ENCODE measurements at regions not wholly inside any gene's neighbourhood (a gene's known extent, or its start where the extent isn't known, plus 50 kb on each side); places are given as distances from the start of the nearest gene placed in this dataset.

DNA sequence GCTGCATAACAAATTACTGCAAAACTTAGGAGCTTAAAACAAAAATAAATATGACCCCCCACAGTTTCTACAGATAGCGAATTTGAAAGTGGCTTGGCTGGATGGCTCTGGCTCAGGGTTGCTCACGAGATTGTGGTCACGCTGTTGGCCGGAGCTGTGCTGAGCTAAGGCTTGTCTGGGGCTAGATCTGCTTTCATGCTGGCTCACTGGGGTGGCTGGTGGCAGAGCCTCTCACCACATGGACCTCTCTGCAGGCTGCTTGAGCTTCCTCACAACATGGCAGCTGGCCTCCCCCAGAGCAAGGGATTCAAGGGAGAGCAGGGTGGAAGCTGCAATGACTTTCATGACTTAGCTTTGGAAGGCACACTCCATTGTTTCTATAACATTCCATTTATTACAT, 354.1 kb downstream of the SHQ1 start:
- no peak overlapping the region for H3K27ac ChIP-seq (ENCODE audit: low read length)

DNA sequence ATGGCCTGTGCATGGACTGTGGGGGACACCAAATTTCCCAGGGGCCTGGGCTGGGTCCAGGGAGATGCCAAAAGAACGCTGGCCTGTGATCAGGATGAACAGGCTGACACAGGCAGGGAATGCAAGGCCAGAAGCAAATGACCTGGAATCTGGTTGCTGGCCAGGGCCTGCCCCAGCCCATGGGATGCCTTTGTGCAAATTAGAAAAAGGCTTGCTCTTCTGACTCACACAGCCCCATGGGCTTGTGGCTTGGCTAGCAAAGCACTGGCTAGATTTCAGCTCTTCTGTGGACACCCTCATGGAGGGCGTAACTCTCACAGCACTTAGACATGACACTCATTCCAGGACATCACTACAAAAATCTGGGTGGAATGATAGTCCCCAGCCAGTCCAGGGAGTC, 356.0 kb downstream of the SHQ1 start:
- Histone ChIP-seq H3K4me3 (ENCODE audit: low read length) (no peak overlapping the region), H3K4me1 (ENCODE audit: insufficient read depth, low read length) (peaks cover 16% of the 10 kb centered on the region), H3K27me3 (ENCODE audit: insufficient read depth, low read length) (no peaks in the 10 kb centered on the region), H3K27ac (ENCODE audit: low read length) (no peak overlapping the region), H3K36me3 (ENCODE audit: insufficient read depth, low read depth, low read length) (no peaks in the 10 kb centered on the region), H3K9ac (ENCODE audit: low read depth, low read length) (no peak overlapping the region), H3K9me3 (ENCODE audit: insufficient read depth, low read depth, low read length) (no peaks in the 10 kb centered on the region)

More for the DNA sequence above, 354.1 kb downstream of the SHQ1 start:
- H3K27me3 ChIP-seq (ENCODE audit: insufficient read depth, low read length): no peaks in the 10 kb centered on the region
- no peak overlapping the region for H3K9ac ChIP-seq (ENCODE audit: low read depth, low read length)
- no peak overlapping the region for H3K4me3 ChIP-seq (ENCODE audit: low read length)
- H3K36me3 ChIP-seq (ENCODE audit: insufficient read depth, low read depth, low read length): no peaks in the 10 kb centered on the region
- peaks cover 6% of the 10 kb centered on the region; the same call in 1 of the 2 replicates for H3K4me1 ChIP-seq (ENCODE audit: insufficient read depth, low read length)
- H3K9me3 ChIP-seq (ENCODE audit: insufficient read depth, low read depth, low read length): no peaks in the 10 kb centered on the region

DNA sequence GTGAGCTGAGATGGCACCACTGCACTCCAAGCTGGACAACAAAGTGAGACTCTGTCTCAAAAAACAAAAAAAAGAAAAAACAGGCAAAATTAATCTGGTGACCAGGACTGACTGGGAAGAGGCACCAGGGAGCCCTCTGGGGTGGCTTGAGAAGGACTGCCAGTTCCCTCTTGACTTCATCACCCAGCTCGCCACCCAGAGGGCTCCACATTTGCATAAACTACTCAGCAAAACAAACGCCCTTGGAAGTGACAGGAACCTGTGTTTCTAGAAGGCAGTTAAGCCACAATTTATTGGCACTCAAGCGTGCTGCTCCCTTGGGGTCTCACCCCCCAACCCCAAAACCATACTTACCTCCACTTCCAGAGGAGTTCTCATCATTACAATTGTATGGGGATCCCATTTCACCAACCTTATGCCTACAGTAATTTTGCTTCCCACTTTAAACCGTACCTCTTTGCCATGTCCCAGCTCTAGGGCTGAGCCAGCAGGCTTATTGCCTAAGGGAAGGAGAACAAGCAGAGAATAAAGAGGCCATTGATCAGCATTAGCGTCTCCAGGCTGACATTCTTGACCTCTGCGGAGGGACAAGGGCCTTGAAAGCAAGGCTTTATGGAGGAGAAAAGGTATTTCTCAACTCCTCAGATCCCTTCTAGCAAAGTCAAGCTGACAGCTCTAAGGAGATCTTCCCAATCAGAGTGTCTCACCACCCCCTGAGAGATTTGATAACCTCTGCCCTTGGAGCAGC, 357.4 kb downstream of the SHQ1 start:
- Histone ChIP-seq H3K27me3 (ENCODE audit: insufficient read depth, low read length) (no peaks in the 10 kb centered on the region), H3K27ac (ENCODE audit: low read length) (no peak overlapping the region), H3K4me3 (ENCODE audit: low read length) (no peak overlapping the region), H3K36me3 (ENCODE audit: insufficient read depth, low read depth, low read length) (no peaks in the 10 kb centered on the region), H3K9ac (ENCODE audit: low read depth, low read length) (no peak overlapping the region), H3K9me3 (ENCODE audit: insufficient read depth, low read depth, low read length) (no peaks in the 10 kb centered on the region), H3K4me1 (ENCODE audit: insufficient read depth, low read length) (peaks cover 16% of the 10 kb centered on the region)

DNA sequence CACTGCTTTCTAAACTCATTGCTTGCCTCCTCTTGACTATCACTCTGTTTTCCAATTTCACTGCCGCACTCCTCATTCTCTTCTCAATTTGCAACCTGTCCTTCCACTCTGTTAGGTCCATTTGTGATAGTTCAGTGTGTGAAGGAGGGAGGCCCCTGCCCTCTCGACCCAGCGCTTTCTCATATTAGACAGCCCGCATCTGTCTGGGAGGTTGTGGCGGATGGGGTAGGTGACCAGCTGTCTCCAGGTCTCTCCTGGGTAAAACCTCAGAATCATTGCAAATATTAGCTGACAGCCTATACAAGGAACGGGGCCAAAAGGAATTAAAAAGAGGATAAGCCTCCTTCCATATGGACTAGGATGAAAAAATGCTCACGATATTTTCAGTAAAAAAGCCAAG, 358.3 kb downstream of the SHQ1 start:
- H3K4me3 ChIP-seq (ENCODE audit: low read length): no peak overlapping the region
- no peak overlapping the region for H3K27ac ChIP-seq (ENCODE audit: low read length)
- H3K9ac ChIP-seq (ENCODE audit: low read depth, low read length): no peak overlapping the region
- H3K9me3 ChIP-seq (ENCODE audit: insufficient read depth, low read depth, low read length): no peaks in the 10 kb centered on the region
- H3K36me3 ChIP-seq (ENCODE audit: insufficient read depth, low read depth, low read length): no peaks in the 10 kb centered on the region
- no peaks in the 10 kb centered on the region for H3K27me3 ChIP-seq (ENCODE audit: insufficient read depth, low read length)
- peaks cover 16% of the 10 kb centered on the region for H3K4me1 ChIP-seq (ENCODE audit: insufficient read depth, low read length)

DNA sequence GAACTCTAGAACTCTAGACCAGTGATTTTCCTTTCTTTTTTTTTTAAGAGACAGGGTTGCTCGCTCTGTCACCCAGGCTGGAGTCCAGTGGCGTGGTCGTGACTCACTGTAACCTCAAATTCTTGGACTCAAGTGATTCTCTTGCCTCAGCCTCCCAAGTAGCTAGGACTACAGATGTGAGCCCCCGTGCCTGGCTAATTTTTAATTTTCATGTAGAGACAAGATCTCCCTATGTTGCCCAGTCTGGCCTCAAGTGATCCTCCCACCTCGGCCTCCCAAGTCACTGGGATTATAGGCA, 359.6 kb downstream of the SHQ1 start:
- no peak overlapping the region for H3K9ac ChIP-seq (ENCODE audit: low read depth, low read length)
- H3K36me3 ChIP-seq (ENCODE audit: insufficient read depth, low read depth, low read length): no peaks in the 10 kb centered on the region
- H3K4me1 ChIP-seq (ENCODE audit: insufficient read depth, low read length): peaks cover 16% of the 10 kb centered on the region
- no peaks in the 10 kb centered on the region for H3K27me3 ChIP-seq (ENCODE audit: insufficient read depth, low read length)
- H3K4me3 ChIP-seq (ENCODE audit: low read length): no peak overlapping the region
- H3K27ac ChIP-seq (ENCODE audit: low read length): no peak overlapping the region
- H3K9me3 ChIP-seq (ENCODE audit: insufficient read depth, low read depth, low read length): no peaks in the 10 kb centered on the region

DNA sequence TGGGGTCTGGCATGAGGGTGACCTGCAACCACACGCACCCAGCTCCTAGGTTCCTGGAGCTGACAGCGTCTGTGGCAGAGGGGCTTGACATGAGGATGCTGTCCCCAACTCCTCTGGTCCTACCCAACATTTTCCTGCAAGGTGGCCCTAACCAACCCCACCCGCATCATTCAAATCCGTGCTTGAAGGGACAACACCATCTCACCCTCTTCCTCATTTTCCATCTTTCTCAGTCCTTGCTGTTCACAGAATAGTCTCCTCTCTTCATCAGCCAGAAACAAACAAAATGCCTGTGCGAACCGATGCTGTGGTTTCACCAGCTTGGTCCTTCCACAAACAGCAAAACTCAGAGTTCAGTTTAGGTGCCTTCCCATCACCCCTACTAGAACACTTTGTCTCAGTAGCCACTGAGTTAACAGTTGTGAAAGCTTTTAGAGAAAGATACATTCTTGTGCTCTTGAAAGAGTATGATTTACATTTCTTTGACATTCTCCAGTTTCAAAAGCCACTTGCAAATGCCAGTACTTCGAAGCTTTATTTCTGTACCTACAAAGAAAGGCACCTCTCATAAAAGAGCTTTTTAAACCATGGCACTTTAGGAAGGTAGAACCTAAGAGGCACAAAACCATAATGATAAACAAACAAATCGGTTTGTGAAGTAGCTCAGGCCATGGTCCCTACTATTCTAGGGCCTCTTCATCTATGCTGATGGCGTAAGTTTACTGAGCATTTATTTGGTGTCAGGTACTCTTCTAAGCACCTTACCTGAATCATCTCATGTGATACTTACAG, 360.1 kb downstream of the SHQ1 start:
- H3K9me3 ChIP-seq (ENCODE audit: insufficient read depth, low read depth, low read length): no peaks in the 10 kb centered on the region
- peaks cover 17% of the 10 kb centered on the region for H3K4me1 ChIP-seq (ENCODE audit: insufficient read depth, low read length)
- H3K27ac ChIP-seq (ENCODE audit: low read length): no peak overlapping the region
- no peaks in the 10 kb centered on the region for H3K27me3 ChIP-seq (ENCODE audit: insufficient read depth, low read length)
- no peaks in the 10 kb centered on the region for H3K36me3 ChIP-seq (ENCODE audit: insufficient read depth, low read depth, low read length)
- H3K4me3 ChIP-seq (ENCODE audit: low read length): 0 out of 2 replicates have a peak overlapping the region, but pooled peaks have one; percentile 6
- H3K9ac ChIP-seq (ENCODE audit: low read depth, low read length): no peak overlapping the region

DNA sequence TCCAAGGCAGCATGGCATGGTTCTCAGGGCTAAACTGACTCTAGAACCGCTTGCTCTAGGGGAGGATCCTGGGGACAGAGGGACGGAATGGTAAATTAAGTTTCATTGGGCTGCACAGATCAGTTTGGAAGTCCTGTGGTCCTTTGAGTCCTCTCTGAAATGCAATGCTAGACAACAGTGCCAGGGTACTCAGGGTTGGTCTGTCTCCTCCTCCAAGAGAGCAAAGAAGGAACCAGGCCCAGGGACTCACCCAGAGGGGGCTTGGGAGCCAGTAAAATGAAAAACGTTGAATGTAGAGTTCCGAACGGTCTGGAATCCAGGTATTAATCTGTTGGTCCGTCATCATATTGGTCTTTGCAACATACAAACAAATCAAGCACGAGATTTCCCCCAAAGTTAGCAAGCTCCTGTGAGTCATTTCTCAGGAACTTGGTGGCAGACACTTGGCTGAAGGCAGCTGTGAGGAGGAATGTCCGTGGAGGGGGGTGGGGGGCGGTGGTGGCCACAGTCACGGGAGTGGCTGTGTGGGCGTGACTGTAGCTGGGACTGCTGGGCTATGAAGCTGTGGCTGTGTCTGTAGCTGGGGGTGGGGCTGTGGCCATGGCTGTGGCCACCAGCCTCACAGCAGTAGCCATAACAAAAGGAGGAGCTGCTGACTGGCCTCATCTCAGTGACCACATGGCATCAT, 361.0 kb downstream of the SHQ1 start:
- H3K27ac ChIP-seq (ENCODE audit: low read length): no peak overlapping the region

DNA sequence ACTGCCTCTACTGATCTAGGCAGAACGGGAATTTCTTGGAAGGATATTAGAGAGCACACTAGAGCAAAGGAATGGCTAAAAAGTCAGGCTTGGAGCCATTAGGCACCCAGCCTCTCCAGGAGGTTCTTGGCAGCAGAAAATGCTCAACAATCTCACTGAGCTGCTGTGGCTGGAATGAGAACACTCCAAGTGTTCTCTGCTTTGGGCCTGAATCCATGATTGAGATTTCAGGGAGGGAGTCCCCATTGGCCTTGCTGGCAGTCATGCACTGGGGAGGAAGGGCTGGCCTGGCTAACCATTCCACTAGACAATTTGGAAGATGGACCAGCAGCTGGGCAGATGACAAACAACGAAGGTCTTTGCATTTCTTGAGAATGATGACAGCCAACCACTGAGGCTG, 362.6 kb downstream of the SHQ1 start:
- no peaks in the 10 kb centered on the region for H3K9me3 ChIP-seq (ENCODE audit: insufficient read depth, low read depth, low read length)
- no peak overlapping the region for H3K4me3 ChIP-seq (ENCODE audit: low read length)
- no peaks in the 10 kb centered on the region for H3K36me3 ChIP-seq (ENCODE audit: insufficient read depth, low read depth, low read length)
- peaks cover 17% of the 10 kb centered on the region for H3K4me1 ChIP-seq (ENCODE audit: insufficient read depth, low read length)
- no peak overlapping the region for H3K27ac ChIP-seq (ENCODE audit: low read length)
- H3K9ac ChIP-seq (ENCODE audit: low read depth, low read length): no peak overlapping the region
- H3K27me3 ChIP-seq (ENCODE audit: insufficient read depth, low read length): no peaks in the 10 kb centered on the region

More for the DNA sequence above, 361.0 kb downstream of the SHQ1 start:
- no peaks in the 10 kb centered on the region for H3K27me3 ChIP-seq (ENCODE audit: insufficient read depth, low read length)
- H3K9me3 ChIP-seq (ENCODE audit: insufficient read depth, low read depth, low read length): no peaks in the 10 kb centered on the region
- no peak overlapping the region for H3K4me3 ChIP-seq (ENCODE audit: low read length)
- no peaks in the 10 kb centered on the region for H3K36me3 ChIP-seq (ENCODE audit: insufficient read depth, low read depth, low read length)
- H3K4me1 ChIP-seq (ENCODE audit: insufficient read depth, low read length): peaks cover 22% of the 10 kb centered on the region
- H3K9ac ChIP-seq (ENCODE audit: low read depth, low read length): no peak overlapping the region

DNA sequence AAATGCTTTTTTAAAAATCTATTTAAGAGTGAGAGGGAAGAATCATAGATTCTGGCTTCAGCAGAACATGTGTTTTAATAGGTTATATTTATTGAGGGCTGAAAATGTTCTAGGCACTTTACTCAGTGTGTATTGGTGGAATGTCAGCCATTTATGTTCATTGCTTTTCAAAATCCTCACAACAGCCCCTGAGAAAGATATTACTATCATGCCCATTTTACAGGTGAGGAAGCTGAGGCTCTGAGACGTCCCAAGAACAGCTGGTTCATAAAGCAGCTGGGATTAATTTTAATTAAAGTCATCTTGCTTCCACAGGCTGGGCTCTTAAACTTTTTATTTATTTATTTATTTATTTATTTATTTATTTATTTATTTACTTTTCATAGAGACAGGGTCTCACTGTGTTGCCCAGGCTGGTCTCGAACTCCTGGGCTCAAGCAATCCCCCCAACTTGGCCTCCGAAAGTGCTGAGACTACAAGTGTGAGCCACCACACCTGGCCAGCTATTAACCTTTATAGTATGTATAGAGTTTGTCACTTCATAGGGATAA, 364.6 kb downstream of the SHQ1 start:
- no peaks in the 10 kb centered on the region for H3K9me3 ChIP-seq (ENCODE audit: insufficient read depth, low read depth, low read length)
- H3K9ac ChIP-seq (ENCODE audit: low read depth, low read length): no peak overlapping the region
- H3K27me3 ChIP-seq (ENCODE audit: insufficient read depth, low read length): no peaks in the 10 kb centered on the region
- no peaks in the 10 kb centered on the region for H3K36me3 ChIP-seq (ENCODE audit: insufficient read depth, low read depth, low read length)
- no peak overlapping the region for H3K27ac ChIP-seq (ENCODE audit: low read length)
- H3K4me3 ChIP-seq (ENCODE audit: low read length): no peak overlapping the region
- H3K4me1 ChIP-seq (ENCODE audit: insufficient read depth, low read length): peaks cover 17% of the 10 kb centered on the region

DNA sequence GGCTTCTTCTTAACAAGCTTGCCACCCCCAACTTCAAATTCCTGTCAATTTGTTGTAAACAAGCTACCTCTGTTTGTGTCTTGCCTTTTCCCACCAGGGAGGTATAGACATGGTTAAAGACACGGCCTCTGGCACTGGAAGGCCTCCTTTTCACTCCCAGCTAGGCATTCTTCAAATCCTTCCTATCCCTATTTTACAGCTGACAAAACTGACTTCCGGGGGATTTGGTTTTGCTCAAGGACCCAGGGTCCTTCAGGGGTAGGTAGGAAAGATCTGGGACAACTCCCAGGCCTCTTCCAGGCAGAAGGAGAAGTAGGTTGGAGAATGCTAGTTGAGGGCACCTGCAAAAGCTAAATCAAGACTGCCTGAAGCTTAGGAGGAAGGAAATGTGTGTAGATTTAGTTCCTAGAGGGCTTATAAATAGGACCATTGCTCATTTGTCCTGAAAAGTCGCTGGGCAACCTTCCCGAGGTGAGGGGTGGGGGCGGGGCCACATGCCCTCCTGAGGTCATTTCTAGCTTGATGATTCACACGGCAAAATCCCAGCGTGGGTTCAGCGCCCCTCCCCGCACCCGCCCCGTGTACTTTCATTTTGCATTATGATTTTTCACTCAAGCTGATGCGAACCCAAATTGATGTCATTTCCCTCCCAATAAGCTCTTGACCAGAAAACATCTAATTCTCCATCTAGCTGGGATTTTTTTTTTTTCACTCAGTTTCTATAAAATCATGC, 365.5 kb downstream of the SHQ1 start:
- no peaks in the 10 kb centered on the region for H3K9me3 ChIP-seq (ENCODE audit: insufficient read depth, low read depth, low read length)
- no peaks in the 10 kb centered on the region for H3K36me3 ChIP-seq (ENCODE audit: insufficient read depth, low read depth, low read length)
- no peaks in the 10 kb centered on the region for H3K27me3 ChIP-seq (ENCODE audit: insufficient read depth, low read length)
- H3K4me3 ChIP-seq (ENCODE audit: low read length): no peak overlapping the region
- peaks cover 9% of the 10 kb centered on the region for H3K4me1 ChIP-seq (ENCODE audit: insufficient read depth, low read length)
- H3K9ac ChIP-seq (ENCODE audit: low read depth, low read length): peak overlapping the region; percentile 35; the same call in 1 of the 2 replicates
- no peak overlapping the region for H3K27ac ChIP-seq (ENCODE audit: low read length)

DNA sequence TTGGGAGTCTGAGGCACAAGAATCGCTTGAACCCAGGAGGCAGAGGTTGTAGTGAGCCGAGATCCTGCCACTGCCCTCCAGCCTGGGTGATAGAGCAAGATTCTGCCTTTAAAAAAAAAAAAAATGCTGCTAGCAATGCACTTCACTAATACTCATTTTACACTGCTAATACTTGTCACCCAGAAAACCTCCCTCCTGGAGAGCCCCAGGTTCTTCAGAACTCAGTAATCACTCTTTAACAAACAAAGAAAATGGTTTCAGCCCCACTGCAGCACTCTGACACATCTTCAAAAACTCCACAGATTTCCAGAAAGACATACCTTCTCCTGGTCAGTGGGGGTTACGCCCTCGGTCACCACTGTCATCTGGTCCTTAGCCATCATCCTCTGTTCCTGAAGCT, 366.7 kb downstream of the SHQ1 start:
- H3K36me3 ChIP-seq (ENCODE audit: insufficient read depth, low read depth, low read length): no peaks in the 10 kb centered on the region
- H3K9me3 ChIP-seq (ENCODE audit: insufficient read depth, low read depth, low read length): no peaks in the 10 kb centered on the region
- no peak overlapping the region for H3K9ac ChIP-seq (ENCODE audit: low read depth, low read length)
- H3K27me3 ChIP-seq (ENCODE audit: insufficient read depth, low read length): no peaks in the 10 kb centered on the region
- H3K27ac ChIP-seq (ENCODE audit: low read length): no peak overlapping the region
- H3K4me1 ChIP-seq (ENCODE audit: insufficient read depth, low read length): peaks cover 11% of the 10 kb centered on the region; the same call in 1 of the 2 replicates
- H3K4me3 ChIP-seq (ENCODE audit: low read length): no peak overlapping the region
